ENCODE measurements at regions not wholly inside any gene's neighbourhood (a gene's known extent, or its start where the extent isn't known, plus 50 kb on each side); places are given as distances from the start of the nearest gene placed in this dataset.

GRCh38 chr12:3945671-3946070, 72.5 kb upstream of the PARP11 start:
- no peak for DNase-seq

- no peak for DNase-seq
Observed at GRCh38 chr12:3944620-3945019, 71.4 kb upstream of the PARP11 start.

DNA sequence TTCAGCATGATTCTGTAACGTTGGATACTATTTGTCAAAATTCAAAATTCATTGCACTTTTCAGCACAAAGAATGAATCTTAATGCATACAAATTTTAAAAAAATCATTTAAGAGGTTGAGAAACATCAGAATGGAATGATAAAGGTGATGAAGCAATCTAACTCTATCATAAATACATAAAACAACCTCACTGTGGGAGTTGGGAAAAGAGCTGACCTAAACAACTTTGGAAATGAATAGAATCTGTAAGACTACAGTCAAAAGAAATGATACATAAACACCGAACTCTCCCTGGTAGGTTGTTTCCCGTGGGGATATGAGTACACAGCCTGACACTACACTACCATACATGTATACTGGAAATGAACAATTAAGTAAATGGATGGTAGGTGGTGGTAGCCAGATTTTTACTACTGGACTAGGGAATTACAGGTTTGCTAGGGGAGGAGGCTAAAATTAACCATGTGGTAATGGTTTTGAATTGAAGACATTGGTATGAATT, 64.9 kb upstream of the PARP11 start:
- DNase-seq, result no peak

GRCh38 chr12:3935078-3935477, 61.9 kb upstream of the PARP11 start:
- DNase-seq, result no peak

DNA sequence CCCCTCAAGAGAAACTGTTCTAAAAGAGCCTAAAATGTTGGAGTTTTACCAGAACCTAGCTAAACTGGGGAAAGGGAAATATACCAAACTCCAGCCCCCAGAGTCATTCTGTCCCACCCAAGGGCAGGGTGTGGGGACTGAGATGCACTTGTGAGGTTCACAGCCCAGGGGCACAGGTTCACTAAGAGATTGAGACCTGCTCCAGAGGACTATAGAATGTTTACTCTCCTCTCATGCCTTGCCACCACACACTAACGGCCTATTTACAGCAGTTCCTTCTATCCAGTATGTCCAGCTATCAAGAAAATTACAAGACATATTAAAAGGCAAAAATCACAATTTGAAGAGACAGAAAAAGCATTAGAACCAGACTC, 60.6 kb upstream of the PARP11 start:
- DNase-seq, result no peak

DNA sequence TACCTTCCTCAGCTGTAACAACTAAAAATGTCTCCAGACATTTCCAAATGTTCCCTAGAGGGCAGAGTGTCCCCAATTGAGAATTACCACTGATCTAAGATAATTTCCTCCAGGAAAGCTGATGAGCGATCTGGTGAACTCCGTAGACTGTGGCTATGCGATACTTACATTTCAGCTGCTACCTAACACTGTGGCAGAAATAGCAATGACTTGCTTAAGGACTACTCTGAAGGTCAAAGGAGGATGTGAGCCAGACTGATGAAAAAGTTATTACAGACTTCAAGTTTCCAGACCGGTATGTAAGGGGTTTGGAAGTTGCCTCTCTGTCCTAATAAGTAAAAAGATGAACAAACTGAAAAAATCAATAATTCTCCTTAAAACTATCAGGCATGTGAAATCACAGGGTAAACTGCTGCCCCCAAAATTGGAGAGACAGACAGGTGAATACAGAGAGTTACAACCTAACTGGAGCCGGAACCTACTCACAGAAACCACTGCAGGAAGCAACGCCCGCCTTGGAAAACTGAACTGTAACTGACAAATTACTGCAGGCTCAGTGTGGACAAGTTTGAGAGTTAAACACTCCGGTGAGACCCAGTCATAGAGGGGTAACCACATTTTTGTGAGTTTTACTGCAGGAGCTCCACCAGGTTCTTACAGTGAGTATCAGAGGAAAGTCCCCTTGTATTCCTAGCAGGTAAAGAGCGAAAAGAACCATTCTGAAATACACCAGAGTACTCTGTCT, 60.0 kb upstream of the PARP11 start:
- no peak for DNase-seq

DNA sequence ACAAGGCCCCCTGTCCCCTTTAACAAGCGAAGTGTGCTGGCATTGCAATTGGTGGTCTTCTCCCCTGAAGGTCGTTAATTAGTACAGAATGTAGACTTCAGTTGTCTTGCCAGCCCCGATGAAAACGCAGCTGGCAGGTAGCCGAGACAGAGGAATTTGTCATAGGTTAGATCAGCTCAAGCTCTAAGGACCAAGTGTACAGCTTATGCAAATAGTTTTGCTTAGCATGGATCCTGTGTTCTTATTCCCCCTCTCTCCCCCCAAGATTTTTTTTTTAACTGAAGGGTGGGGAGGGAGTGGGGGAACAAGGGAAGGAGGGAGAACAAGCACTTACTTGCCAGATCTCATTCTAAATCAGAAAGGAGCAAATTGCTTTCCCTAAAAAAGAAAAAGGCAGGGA, 58.6 kb upstream of the PARP11 start:
- no peak for DNase-seq

GRCh38 chr12:3931206-3931605, 58.0 kb upstream of the PARP11 start:
- DNase-seq, result no peak

DNA sequence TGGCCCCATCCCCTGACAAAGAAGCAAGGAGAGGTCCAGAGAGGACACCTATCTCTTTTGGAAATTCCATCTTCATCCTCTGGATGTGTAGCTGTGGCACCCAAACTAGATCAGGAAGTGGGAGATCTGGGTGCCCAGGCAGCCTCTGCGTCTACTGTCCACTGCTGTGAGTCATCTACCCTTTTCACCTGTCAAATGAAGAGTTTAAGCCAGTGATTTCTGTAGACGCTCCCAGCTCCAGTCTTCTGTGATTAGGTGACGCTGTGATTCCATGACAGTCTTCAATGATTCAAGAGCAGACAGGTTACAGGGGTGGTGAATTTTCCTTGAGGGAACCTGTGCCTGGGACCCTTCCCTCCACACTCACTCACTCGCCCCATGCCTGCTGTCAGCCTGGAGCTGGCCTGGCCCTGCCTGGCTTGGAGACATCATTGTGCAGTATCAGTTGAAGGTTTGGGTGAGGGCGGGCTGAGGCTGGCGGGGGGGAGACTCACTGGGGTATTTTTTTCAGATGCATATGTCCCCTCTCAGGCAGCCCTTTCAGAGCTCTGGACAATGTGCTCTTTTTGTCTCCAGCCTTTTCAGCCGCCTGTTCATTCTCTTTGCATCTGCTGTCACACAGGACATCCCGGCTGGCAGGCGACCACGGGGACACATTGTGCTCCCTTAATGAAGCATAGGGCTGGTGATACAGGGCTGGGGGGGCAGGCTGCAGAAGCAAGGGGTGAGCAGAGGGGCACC, 56.8 kb upstream of the PARP11 start:
- DNase-seq, result no peak

- DNase-seq, result no peak
Observed at GRCh38 chr12:3928538-3929184, 55.5 kb upstream of the PARP11 start.

DNA sequence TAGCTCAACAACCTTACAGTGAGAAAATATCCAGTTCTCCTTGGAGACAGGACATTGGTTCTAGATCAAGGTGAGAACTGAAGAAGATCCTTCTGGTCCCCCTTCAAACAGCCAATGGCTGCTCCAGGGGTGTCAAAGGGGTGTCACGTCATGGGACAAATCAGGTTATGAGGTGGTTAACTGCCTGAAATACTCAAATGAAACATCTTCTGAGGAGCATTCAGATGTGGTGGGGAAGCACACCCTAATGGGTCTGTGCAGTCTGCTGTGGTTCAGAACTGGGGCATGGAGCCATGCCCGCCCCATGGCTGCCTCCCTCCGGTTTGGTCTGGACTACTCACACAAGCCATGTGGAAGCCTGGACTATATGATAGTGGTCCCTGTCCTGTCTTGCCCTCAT, 52.4 kb upstream of the PARP11 start:
- DNase-seq, result no peak

DNA sequence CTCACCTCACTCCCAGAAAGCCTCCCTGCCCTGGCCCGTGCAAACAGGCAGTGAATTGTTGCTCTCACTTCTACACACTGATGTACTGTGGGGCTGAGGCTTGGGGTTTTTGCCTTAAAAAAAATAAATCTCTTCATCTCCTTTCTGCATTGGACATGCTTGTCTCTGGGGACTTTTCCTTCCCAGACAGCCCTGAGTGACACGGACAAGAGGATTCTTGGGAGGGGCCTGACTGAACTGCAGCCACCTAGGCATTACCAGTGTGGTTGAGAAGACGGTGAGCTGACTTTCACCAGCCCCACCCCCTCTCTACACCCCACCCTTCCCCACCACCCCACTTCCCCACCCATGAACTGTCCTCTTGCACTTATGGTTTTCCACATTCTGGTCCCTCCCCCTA, 51.6 kb upstream of the PARP11 start:
- DNase-seq, result no peak

DNA sequence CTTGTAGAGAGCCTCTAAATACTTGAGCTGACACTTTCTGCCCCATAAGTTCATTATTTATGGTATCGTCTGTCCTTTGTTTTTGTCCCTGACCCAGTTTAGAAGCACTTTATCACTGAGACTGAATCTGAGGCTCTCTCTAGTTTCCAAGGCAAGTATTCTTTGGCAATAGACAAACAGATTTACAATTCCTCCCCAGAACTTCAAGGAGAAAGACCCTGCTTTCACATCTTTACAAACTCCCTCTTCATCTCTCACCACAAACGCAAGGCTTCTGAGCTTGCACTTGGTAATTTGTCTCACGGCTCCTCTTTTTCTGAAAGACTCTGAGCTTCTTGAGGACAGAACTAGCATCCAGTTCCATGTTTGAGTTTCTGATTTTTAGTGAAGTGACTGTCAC, 49.8 kb upstream of the PARP11 start:
- DNase-seq, result no peak
